ELF-1 (cell line): ENCODE measurements at regions not wholly inside any gene's neighbourhood (a gene's known extent, or its start where the extent isn't known, plus 50 kb on each side); places are given as distances from the start of the nearest gene placed in this dataset.

Experiments
- DNase-seq: peaks from one replicate; pipeline ENCODE4 v3.0.0-alpha.2; 2016; ENCODE audit warnings: low read depth, low spot score

DNA sequence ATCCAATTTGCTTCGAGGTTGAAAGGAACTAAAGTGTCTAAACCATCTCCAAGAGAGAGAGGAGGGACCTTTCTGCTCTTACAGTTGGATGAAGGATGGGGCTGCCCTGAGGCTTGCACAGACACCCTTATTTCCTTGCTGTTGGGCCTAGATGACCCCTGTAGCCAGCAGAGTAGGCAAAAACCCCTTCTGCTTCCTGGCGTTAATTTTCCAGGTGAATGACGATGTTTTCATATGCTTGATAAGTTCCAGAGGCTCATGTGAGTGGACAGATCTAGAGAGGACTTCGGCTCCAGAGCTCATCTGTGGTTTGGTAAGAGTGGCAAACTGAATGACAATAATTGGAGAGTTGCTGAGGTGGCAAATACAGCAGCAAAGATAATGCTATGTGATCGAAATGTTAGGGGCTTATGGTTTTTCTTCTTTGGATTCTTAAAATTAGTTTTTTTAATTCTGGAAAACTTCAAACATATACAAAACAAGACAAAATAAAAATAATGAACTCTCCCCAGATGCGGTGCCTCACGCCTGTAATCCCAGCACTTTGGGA, 98.6 kb upstream of the MAP4K3 start:
- no peak for DNase-seq

DNA sequence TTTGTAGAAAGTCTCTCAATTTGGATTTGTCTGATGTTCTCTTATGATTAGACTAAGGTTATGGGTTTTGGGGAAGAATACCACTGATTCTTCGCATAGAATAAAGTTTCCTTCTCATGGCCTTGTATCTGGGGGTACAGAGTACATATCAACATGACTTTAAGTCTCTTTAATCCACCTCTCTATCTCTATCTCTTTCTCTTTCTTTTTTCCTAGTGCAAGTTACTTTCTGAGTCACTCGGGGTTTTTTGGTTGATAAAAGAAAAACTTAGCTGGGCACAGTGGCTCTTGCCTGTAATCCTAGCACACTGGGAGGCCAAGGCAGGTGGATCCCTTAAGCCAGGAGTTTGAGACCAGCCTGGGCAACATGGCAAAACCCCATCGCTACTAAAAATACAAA, 100.1 kb upstream of the MAP4K3 start:
- DNase-seq: no peak

DNA sequence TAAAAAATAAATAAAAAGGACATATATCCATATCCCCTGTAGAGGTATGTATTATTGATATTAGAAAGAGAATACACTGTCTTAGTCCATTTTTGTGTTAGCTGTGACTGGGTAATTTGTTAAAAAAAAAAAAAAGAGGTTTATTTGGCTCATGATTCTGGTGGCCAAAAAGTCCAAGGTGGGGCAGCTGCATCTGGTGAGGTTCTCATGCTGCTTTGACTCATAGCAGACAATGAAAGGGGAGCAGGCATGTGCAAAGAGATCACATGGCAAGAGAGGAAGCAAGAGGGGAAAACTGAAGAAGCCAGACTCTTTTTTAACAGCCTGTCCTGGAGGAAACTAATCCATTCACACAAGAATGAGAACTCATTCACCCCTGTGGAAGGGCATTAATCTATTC, 101.6 kb upstream of the MAP4K3 start:
- no peak for DNase-seq

DNA sequence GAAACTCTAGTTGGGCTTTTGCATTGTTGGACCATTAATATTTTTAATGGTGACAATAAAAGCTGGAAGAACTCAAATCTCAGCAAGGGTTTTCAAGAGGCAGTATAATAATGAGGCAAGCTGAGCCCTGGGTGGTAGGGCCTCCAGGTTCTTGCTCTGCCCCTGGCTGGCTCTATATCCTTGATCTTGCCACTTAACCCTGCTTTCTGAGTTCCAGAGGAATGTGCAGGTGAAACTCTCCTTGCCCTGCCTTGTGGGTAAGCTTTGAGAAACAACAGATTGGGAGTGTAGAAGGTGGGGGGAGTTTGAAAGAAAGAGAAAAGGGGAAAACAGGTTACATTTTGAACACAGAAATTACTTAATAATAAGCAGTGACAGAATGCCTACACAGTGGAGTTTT, 103.3 kb upstream of the MAP4K3 start:
- no peak for DNase-seq

DNA sequence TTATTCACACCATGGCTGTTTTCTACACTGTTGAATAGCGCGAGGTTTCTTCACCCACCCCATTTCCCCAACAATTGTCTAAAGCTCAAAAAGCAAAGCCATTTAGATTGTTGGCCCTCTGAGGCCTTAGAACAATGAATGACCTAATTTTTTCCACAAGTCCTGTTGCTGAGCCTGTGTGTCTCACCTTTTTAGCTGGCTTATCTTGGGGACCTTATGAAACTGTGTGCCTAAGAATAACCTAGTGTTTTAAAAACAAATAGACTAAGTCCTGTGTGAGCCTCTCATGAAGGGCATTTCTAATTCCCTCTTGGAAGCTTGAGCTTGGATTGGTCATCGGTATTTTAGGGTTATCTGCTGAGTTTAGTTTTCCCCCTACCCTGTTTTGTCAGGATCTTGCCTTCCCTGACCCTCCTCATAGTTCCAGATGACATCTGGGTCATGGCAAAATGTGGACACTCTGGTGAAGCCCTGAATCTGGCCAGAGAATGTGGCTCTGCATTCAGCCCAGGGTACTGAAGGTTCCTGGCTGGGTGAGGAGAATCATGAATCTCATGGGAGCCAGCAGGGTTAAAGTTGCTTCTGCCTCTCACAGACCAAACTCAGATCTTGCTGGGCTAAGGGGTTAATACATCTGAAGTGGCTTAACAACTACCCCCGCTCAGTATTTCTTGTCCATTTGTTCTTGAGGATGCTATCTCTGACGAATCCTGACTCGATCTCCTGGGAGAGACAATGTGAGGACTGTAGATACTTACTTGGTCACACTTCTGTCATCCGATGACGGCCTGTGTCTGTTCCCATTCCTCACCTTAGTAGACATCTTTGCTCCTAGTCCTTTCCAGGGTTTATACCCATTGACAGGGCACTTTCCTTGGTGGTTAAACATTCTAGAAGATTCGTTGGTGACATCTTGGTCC, 104.2 kb upstream of the MAP4K3 start:
- DNase-seq: no peak

DNA sequence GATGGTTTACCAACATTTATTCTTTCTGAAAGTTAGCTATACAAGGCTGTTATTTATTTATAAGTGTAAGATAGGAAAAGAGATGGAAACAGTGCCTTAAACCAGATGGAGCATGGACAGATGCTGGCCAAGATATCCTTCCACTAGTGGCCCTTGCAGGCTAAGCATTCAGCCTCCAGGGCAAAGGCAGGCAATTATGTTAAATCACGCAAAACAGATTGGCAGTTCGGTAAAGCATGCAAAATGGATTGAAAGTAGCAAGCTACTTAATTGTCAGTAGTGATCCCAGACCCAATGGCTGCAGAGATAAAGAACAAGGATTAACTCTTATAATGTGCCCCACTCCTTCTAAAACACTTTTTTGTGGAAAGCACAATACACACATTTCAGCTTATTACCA, 105.4 kb upstream of the MAP4K3 start:
- DNase-seq: peak; percentile 17

DNA sequence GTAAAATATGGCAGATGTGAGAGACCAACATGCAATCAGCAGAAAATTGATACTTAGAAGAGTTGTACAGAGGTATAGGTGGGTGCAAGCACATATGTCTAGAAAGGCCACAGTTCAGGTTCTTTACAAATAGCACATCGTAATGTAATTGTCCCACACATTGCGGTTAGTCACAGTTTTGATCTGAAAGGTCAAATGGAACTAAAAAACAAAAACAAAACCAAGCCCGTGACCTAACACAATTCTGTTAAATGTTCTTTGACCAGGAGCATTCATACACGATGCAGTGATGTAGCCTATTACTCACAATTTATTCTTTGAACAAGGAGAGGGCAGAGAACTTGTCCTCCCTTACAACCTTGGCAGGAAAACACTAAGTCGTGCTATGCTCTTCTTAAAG, 108.9 kb upstream of the MAP4K3 start:
- DNase-seq: no peak

DNA sequence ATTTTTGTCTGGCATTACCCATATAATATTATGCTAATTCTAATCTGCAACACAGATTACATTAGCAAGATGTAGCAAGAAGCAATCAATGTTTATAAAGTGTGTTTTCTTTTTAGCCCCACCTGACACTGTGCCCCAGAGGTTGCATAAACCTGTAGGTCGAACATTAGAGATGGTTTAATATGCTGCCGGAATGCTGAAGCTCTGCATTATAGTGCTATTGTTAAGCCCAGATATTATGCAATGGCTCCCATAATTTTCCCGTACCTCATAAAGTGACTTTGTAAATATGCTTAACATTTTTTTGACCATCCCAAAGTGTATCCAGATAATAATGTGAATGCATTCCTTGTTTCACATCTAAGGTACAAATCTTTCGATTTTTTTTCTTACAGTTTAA, 109.3 kb upstream of the MAP4K3 start:
- no peak for DNase-seq

DNA sequence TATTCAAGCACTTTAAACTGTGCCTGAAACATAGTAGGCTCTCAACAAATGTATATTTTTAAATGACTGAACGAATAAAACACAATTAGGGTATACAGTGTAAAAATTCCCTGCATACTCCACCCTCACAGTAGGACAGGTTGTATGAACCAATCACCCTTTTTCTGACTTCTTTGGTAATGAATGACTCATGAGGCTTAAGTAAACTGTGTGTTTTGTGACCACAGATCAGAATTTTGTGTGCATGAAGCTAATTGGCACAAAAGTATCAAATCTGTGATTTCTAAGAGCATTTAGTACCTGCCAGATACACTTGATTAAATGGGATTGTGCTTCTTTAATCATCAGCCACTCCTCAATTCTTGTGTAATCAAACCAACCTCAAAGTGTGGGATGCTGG, 109.9 kb upstream of the MAP4K3 start:
- no peak for DNase-seq

DNA sequence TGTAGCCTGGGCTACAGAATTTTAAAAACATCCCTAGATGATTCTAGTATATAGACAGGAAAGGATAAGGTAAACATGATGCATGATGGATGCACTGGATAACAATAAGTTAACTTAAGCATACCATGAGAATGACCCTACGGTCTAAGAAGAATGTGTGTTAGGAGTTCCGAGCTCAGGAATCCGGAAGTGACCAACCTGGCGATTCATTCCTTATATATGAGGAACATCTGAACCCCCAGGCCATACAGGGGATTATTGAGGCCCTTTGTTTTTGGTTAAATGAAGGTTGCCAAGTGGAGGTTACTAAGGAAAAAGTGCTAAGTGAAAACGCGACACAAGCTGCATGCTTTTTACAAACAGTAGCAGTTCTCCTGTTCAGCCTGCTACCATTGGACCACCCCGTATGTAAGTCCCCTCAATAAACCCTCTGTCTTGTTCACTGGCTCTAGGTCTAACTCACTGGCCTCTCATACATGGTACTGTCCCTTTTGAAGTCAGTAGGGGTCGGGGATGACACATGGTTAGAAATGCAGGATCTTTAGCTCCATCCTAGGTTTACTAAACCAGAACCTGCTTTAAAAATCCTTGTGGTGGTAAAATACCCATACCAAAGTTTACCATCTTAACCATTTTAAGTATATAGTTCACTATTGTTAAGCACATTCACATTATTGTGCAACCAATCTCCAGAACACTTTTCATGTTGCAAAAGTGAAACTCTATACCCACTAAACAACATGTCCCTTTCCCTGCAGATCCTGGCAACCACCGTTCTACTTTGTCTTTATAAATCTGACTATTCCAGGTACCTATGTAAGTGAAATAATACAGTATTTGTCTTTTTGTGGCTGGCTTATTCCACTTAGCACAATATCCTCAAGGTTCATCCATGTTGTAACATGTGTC, 111.0 kb upstream of the MAP4K3 start:
- no peak for DNase-seq

DNA sequence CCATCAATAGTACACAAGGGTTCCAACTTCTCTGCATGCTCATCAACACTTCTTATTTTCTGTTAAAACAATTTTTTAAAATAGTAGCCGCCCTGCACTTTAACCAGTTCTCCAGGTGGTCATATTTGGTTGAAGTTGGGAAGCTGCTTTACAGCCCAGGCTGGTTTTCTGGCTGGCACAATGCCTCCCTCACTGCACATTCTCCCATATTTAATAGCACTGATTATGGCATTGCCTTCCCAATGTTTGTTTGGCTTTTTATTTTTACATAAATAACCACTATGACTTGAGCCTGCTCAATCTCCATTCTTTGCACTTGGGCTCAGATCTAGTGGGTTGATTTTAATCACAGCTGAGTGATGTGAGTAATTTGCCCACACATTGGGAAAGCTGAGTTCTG, 111.9 kb upstream of the MAP4K3 start:
- DNase-seq: no peak

DNA sequence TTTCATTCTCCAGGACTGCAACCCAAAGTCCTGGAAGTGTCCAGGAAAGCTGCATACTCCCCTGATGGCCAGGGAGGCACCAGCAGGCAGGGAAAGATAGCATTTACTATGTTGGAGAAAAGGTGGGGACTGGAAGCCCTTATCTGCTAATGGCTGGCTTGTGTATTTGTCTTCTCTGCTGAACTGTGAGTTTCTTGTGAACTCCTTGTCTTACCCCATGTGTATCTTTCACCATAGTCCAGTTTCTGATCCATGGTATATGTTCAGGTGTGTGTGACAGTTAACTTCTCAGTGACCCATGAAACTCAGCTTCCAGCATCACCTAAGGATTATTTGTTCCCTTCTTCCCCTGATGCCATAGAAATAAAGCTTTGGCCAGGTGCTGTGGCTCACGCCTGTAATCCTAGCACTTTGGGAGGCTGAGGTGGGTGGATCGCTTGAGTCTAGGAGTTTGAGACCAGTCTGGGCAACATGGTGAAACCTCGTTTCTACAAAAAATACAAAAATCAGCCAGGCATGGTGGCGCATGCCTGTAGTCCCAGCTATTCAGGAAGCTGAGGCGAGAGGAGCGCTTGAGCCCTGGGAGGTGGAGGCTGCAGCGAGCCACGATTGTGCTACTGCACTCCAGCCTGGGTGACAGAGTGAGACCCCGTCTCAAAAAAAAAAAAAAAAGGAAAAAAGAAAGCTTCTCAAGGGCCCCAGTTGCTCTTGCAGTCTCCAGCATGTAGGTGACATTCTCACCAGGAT, 112.8 kb upstream of the MAP4K3 start:
- no peak for DNase-seq

DNA sequence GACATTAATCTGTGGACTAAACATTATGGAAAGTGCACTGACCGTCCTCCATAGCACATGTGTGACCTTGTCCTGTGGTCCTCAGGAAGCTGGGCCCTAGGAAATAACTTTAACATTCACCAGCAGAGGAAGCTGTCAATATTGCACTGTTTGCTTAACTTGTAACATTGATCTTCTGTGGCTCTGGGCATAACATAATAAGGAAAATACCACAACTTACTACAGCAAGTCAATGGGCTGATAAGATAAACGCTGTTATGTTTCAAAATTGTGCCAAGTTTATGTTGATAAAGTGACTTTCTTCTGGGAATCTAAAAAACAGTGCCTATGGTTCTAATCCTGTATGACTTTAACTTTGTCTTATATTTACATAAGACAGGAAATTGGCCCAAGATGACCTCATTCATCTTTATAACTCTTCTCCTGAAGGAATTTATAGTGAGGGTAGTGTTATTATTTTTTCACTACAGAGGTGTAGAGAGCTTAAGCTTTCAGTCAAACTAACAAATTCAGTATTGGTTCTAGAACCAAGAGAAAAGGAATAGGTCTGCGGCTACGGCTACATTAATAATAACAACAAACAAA, 113.7 kb upstream of the MAP4K3 start:
- DNase-seq: no peak

DNA sequence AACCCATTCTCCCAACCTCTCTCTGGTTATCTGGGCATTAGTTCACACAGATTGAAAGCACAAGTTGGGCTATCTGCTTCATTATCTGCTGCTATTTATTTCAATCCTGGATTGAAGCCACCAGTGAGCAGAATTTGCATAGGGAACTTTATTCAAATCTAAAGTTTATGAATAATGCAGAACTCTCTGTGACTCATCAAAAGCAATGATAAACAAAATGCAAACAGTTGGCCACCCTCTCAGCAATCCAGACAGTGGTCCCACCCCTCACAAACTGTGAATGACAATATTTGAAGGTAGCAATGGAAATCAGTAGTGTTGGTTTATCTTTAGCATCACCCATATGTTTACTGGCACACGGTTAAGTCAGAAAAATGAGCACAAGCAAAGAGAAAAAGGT, 106.8 kb upstream of the TMEM178A start:
- no peak for DNase-seq

DNA sequence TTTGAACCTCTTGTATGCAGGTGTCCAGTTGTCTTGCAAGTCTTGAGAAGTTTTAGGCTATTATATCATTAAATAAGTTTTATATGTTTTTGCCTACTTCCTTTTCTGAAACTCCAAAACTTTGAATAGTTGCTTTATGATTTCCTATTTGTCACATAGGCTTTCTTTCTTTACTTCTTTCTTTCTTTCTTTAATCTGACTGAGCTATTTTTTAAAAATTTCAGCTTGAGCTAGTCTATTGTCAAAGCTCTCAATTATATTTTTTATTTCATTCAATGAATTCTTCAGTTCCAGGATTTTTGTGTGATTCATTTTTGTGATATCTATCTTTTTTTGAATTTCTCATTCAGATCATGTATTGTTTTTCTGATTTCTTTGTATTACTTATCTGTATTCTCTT, 102.1 kb upstream of the TMEM178A start:
- no peak for DNase-seq

DNA sequence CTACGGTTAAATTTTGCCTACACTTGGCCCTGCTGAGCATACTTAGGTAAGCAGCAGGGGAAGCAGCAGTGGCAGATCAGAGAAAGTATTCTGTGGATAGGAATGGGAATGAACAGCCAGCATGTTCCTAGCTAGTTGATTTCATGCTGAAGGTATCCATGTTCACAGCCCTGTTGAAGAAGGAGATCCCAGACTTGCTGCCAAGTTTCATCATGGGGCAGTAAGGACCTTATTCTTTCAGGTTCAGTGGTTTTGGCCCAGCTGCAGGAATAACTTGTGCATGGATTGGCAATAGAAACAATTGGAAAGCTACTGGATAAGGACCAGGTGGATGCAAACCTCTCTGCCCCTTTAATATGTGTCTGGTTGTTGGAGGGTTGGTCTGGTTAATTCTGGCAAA, 98.2 kb upstream of the TMEM178A start:
- no peak for DNase-seq

DNA sequence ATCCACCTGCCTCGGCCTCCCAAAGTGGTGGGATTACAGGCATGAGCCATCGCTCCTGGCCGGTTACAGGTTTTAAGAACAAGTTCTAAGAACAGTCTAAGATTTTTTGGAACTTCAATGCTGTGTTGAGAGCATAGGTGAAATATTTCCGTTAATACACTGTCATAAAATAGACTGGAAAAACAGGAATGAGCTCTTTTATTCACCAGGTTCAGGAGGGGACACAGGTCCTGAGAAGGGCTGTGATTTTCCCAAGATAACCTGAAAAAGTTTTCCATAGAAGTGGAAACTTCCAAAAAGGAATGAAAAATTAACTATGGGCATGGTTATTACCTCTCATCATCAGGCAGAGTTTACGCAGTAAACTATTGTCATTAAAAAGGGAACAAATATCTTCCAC, 97.6 kb upstream of the TMEM178A start:
- DNase-seq: no peak

DNA sequence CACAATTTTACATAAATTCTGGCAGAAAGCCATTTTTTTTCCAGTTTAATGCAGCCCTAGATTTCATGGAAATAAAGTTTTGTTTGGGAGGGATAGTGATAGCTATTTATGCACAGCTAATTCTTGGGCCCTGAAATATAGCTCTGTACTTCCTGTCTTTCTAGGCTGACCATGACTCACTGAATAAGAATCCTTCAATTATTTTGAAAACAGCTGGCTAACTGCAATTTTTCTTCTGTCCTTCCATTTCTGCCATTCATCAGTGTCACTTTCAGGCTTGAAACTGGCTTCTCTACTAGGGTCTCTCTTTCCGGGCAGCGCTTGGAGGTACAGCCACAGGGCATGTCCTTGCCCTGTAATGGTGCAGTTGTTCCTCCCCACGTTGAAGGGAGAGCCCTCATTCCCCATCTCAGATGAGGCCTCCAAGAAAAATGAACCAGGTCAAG, 97.1 kb upstream of the TMEM178A start:
- no peak for DNase-seq

DNA sequence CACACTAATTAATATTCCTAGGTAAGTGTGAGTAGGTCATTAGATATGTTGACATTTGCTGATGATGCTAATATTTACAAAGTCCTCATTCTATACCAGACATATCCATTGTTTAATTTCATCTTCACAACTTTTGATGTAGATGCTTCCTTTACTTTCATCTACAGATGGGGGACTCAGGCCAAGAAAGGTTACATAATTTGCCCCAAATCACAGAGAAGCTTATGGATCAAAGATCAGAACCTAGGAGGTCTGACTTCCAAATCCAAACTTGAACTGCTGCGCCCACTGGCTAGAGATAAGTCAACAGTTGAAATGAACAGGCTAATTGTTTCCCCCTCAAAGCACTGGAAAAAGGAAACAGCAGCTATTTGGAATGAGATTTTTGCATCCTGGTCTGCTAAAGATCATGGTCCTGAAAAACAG, 95.6 kb upstream of the TMEM178A start:
- no peak for DNase-seq

DNA sequence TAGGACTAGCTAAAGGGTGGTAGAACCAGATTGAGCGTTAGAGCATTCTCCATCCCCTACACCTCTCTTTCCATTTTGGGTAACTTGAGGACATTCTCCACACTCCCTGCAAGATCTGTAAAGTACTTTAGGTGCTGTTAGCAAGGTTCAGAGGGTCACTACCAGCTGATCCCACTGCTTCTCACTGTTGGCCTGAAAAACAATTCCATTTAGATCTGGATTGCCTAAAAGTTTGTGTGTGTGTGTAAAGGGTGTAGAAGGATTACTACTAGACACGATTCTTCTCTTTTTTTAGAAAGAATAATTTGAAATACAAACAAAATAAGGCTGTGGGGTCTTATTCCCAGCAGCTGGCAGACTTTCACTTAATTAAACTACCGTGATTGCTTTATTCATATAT, 95.1 kb upstream of the TMEM178A start:
- no peak for DNase-seq

DNA sequence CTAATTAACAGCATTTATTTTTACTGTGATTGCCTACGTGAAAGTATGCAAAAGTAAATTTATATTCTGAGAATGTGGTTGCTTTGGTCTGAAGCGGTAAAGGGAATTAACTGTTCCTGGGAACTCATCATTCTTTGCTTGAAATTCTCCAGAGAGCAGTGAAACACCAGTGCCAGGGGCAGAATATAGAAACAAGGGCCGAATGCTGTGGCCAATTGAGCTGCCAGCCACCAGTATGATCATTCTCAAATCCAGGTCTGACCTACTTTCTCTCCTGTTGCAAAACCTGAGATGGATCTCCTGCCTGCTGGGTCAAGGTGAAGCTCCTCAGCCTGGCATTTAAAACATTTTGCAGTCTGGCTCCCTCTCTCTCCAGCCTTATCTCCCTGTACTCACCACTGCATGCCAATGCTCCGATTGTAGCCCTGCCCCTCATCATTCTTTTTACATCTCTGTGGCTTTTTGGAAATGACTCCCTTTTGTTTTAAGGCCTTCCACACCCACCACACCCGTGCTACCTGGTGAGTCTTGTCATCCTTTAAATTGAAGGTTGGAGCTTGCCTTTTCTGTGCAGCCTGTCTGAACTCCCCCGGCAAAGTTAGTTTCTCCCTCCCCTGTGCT, 94.5 kb upstream of the TMEM178A start:
- no peak for DNase-seq
